Activated B cell treated with CpG ODN at 0.5 μM for 24 hours (primary cell): ENCODE measurements at regions not wholly inside any gene's neighbourhood (a gene's known extent, or its start where the extent isn't known, plus 50 kb on each side); places are given as distances from the start of the nearest gene placed in this dataset.

Source experiments
- ATAC-seq: fragments of 200-7000 bp; cut with Tn5 transposase; one replicate; pipeline ENCODE4 v1.10.0; 2021; ENCODE audit warnings: low read depth, mild to moderate bottlenecking, moderate library complexity
- CTCF ChIA-PET: fragments of 350-600 bp; sonication (Branson Sonifier 250); formaldehyde crosslinking; loops from one replicate; lab custom pipeline; 2021; ENCODE audit warnings: antibody characterized with exemption; lab: Charles Lee
- POLR2A ChIA-PET: fragments of 350-600 bp; sonication (Branson Sonifier 250); formaldehyde crosslinking; loops from one replicate; lab custom pipeline; 2021; ENCODE audit warnings: antibody characterized with exemption; lab: Charles Lee
- DNase-seq: peaks from one replicate; pipeline ENCODE4 v3.0.0; 2022
- H3K27ac Mint-ChIP-seq: one replicate; pipeline ENCODE4 v1.8.0; 2020; ENCODE audit warnings: mixed read lengths
- H3K27me3 Mint-ChIP-seq: one replicate; pipeline ENCODE4 v1.8.0; 2021; ENCODE audit warnings: mixed read lengths
- H3K36me3 Mint-ChIP-seq: one replicate; pipeline ENCODE4 v1.8.0; 2021; ENCODE audit warnings: low read depth, mixed read lengths
- H3K4me1 Mint-ChIP-seq: one replicate; pipeline ENCODE4 v1.8.0; 2021; ENCODE audit warnings: mixed read lengths
- H3K4me3 Mint-ChIP-seq: one replicate; pipeline ENCODE4 v1.8.0; 2020; ENCODE audit warnings: mild to moderate bottlenecking, mixed read lengths
- H3K9me3 Mint-ChIP-seq: one replicate; pipeline ENCODE4 v1.8.0; 2020; ENCODE audit warnings: mixed read lengths
- intact Hi-C: fragments of 100-400 bp; cut with micrococcal nuclease; formaldehyde crosslinking; loops from one replicate; pipeline ENCODE4 v1.15.1; 2024
- TF ChIP-seq, protein P1 (sequence below): fragments of 200-600 bp; IDR thresholded peaks from one replicate; pipeline ENCODE4 v1.8.0; 2022; ENCODE audit warnings: antibody characterized with exemption, mild to moderate bottlenecking

DNA sequence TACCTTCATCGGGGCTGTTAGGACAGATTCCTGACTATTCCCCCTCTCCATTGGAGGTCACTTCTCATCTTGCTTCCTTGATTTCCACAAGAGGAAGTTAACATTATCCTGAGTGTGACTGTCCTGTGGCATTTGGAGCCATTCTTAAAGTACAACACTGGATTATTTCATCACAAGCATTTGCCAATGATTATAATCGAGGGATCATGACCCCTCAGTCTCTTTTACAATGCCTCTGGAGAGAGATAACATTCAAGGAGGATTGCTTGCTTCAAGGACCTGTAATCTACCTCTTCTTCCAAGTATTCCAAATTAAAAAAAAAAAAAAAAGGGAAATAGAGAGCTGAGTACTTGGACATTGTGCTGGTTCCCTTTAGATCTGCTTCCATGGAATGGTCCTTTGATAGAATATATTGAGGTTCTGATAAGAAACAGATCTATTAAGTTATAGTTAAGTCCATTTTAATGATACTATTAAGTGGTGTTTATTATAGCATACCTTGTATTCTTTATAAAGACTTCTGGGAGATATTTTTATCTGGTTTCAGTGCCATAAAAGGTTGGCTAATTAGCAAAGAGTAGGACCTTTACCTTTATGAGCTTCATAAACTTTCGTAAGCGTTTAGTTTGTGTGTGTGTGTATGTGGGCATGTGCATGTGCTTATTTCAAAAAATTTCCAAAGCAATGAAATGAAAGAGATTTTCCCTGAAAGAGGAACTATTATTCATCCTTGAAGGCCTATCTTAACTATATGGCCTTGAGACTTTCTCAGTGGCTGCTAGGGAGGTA lies 469.1 kb downstream of the DHX35 start:
- POLR2A ChIA-PET = no interaction called here
- H3K4me1 Mint-ChIP-seq = peaks cover 1% of the 10 kb centered on the region
- no peak overlapping the region for H3K4me3 Mint-ChIP-seq
- ATAC-seq (no peak), DNase-seq (no peak)
- H3K27me3 Mint-ChIP-seq = no peaks in the 10 kb centered on the region
- CTCF ChIA-PET = no interaction called here
- H3K9me3 Mint-ChIP-seq = peaks cover 2% of the 10 kb centered on the region
- TF ChIP-seq, protein P1, sequence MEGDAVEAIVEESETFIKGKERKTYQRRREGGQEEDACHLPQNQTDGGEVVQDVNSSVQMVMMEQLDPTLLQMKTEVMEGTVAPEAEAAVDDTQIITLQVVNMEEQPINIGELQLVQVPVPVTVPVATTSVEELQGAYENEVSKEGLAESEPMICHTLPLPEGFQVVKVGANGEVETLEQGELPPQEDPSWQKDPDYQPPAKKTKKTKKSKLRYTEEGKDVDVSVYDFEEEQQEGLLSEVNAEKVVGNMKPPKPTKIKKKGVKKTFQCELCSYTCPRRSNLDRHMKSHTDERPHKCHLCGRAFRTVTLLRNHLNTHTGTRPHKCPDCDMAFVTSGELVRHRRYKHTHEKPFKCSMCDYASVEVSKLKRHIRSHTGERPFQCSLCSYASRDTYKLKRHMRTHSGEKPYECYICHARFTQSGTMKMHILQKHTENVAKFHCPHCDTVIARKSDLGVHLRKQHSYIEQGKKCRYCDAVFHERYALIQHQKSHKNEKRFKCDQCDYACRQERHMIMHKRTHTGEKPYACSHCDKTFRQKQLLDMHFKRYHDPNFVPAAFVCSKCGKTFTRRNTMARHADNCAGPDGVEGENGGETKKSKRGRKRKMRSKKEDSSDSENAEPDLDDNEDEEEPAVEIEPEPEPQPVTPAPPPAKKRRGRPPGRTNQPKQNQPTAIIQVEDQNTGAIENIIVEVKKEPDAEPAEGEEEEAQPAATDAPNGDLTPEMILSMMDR = no peak
- no peaks in the 10 kb centered on the region for H3K36me3 Mint-ChIP-seq
- no peak overlapping the region for H3K27ac Mint-ChIP-seq
- intact Hi-C loops = no loop called here

DNA sequence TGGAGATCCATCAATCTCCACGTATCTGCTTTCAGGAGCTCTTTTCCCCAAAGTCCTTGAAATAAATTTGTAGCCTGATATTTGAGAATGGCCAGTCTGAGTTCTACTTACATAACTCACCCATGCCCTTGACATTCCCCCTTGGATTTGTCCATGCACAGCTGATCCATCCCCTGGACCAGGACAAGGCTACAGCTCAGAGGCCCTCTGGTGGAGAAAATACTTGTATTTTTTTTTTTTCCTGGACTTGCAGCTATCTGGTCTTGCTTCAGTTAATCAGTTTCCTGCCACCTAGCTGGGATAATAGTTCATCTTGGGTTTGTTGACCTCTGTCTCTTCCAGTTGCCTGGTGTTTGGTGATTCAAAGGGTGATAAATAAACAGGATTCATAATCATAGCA lies 467.6 kb downstream of the DHX35 start:
- intact Hi-C loops = loop anchor here (1.0 kb wide), 1 partner anchor 140 kb away; no protein-coding TSS in a partner anchor
- POLR2A ChIA-PET = no interaction called here
- H3K9me3 Mint-ChIP-seq = peaks cover 2% of the 10 kb centered on the region
- no peak overlapping the region for H3K4me3 Mint-ChIP-seq
- H3K27ac Mint-ChIP-seq = no peak overlapping the region
- H3K4me1 Mint-ChIP-seq = peaks cover 1% of the 10 kb centered on the region
- H3K27me3 Mint-ChIP-seq = no peaks in the 10 kb centered on the region
- H3K36me3 Mint-ChIP-seq = no peaks in the 10 kb centered on the region
- CTCF ChIA-PET = interaction anchor here (0.7 to 1.1 kb wide), 3 partner anchors 140 to 161 kb away, joined by 3 to 4 read pairs (median 3); no protein-coding TSS in a partner anchor
- TF ChIP-seq, protein P1 = no peak
- ATAC-seq (no peak), DNase-seq (no peak)

DNA sequence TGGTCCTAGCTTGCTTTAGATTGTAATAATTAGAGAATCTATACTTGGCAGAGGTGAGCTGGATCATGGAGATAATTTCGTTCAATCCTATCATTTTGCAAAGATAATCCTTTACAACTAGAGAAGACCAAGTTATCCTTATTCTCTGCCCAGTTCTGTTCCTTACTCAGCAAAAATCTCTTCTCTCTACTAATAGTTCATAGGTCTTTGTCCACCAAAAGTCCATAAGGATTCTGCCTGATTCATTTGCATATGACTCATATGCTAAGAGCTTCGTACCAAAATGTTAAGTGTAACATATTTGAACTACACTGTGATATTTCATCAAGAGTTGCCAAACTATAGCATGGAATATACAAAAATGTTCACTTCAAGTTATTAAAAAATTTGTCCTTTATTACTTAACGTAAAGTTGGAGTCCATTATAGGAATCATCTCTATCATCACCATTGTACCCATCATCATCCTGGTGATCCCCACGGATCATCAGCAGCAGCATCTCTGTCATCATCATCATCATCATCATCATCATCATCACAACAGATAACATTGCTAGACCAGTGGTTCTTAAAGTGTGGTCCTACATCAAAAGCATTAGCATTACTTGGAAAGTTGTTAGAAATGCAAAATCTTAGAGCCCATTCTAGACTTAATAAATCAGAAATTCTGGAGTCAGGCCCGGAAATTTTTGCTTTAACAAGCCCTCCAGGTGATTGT lies 463.0 kb downstream of the DHX35 start:
- ChIA-PET POLR2A (interaction anchor here (0.6 kb wide), 1 partner anchor 449 kb away, joined by 4 read pairs; no protein-coding TSS in a partner anchor), CTCF (no interaction called here)
- ATAC-seq (no peak), DNase-seq (no peak)
- Mint-ChIP-seq H3K4me1 (peaks cover 1% of the 10 kb centered on the region), H3K4me3 (no peak overlapping the region), H3K27me3 (peaks cover 6% of the 10 kb centered on the region), H3K27ac (no peak overlapping the region), H3K36me3 (no peaks in the 10 kb centered on the region), H3K9me3 (no peaks in the 10 kb centered on the region)
- TF ChIP-seq, protein P1 = no peak
- intact Hi-C loops = no loop called here

DNA sequence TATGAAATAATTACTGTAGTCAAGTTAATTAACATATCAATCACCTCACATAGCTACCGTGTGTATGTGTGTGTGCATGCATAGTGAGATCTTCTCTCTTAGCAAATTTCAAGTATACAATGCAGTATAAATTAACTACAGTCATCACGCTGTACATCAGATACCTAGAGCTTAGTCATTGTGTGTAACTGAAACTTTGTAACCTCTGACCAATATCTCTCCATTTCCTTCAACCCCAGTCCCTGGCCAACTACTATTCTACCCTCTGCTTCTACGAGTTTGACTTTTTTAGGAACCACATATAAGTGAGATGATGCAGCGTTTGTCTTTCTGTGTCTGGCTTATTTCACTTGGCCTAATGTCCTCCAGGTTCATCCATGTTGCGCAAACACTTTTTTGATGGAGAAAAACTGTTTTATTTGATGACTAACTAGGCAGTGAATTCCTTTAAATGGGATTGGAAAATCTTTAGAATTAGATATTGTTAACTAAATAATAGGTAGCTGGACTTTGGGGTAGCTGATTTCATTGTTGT lies 459.5 kb downstream of the DHX35 start:
- Mint-ChIP-seq H3K27ac (no peak overlapping the region), H3K4me3 (no peak overlapping the region), H3K36me3 (no peaks in the 10 kb centered on the region), H3K27me3 (peaks cover 6% of the 10 kb centered on the region), H3K9me3 (no peaks in the 10 kb centered on the region), H3K4me1 (no peaks in the 10 kb centered on the region)
- TF ChIP-seq, protein P1 = no peak
- intact Hi-C loops = no loop called here
- ATAC-seq (no peak), DNase-seq (no peak)
- CTCF ChIA-PET = no interaction called here
- POLR2A ChIA-PET = no interaction called here

DNA sequence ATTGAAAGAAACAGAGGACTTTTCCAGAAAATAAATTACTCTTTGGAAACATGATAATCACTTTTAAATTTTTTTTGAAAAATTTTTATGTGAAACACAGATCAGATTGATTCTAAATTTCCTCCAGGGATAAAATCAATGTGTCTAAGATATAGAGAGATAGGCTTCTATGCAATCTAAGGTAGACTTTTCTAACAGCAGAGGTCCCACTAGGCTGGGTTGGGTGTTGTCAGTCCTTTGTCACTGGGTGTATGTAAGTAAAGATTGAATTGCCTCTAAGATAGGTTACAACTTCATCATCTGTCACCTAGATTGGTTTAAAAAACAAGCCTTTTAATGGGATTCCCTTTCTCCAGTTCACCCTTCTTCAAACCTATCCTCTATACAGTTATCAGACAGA lies 449.9 kb downstream of the DHX35 start:
- no peak overlapping the region for H3K27ac Mint-ChIP-seq
- DNase-seq = no peak
- intact Hi-C loops = no loop called here
- POLR2A ChIA-PET = no interaction called here
- TF ChIP-seq, protein P1 = no peak
- H3K4me1 Mint-ChIP-seq = no peaks in the 10 kb centered on the region
- no peaks in the 10 kb centered on the region for H3K9me3 Mint-ChIP-seq
- CTCF ChIA-PET = no interaction called here
- ATAC-seq = no peak
- H3K27me3 Mint-ChIP-seq = no peaks in the 10 kb centered on the region
- H3K4me3 Mint-ChIP-seq = no peak overlapping the region
- no peaks in the 10 kb centered on the region for H3K36me3 Mint-ChIP-seq
